RWPE1 (cell line): ENCODE measurements at regions not wholly inside any gene's neighbourhood (a gene's known extent, or its start where the extent isn't known, plus 50 kb on each side); places are given as distances from the start of the nearest gene placed in this dataset.
"Not testable (repeated sequence)": the region's sequence is repeated elsewhere in the genome, so short reads cannot be mapped to it uniquely, and the experiment has no call there.

Source experiments
- CTCF ChIA-PET: fragments of 350-600 bp; sonication (Branson Sonifier 250); formaldehyde crosslinking; extraction: SDS; loops from one replicate; lab custom pipeline; 2021; lab: Yijun Ruan, JAX
- POLR2A ChIA-PET: fragments of 400-600 bp; formaldehyde crosslinking; extraction: SDS; loops from one replicate; lab custom pipeline; 2020; ENCODE audit warnings: antibody characterized with exemption; ENCODE audit not compliant: low non-redundant PET; lab: Yijun Ruan, JAX
- DNase-seq: peaks from one replicate; pipeline ENCODE4 v3.0.0; 2012; ENCODE audit warnings: low spot score
- H3K27ac ChIP-seq: fragments of 450-650 bp; 2 replicates; pipeline ENCODE4 v1.5.1; 2017
- TF ChIP-seq, protein P1 (sequence below): fragments of 450-650 bp; conservative IDR thresholded peaks from 2 replicates; pipeline ENCODE4 v1.5.1; 2017; ENCODE audit warnings: low read depth, mild to moderate bottlenecking

DNA sequence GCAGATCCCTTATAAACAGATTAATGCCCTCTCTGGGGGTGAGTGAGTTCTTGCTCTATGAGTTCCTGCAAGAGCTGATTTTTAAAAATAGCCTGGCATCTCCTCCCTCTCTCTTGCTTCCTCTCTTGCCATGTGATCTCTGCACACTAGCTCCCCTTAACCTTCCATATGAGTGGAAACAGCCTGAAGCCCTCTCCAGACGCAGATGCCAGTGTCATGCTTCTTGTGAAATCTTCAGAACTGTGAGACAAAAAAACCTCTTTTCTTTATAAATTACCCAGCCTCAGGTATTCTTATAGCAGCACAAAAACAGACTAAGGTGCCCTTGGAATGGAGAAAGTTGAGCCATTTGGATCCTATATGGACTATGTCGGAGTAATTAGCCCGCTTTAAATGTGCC, 559.7 kb upstream of the CYLC2 start:
- CTCF ChIA-PET = interaction anchor here (0.6 kb wide), 1 partner anchor 26 kb away, joined by 3 read pairs; no protein-coding TSS in a partner anchor
- POLR2A ChIA-PET = no interaction called here
- no peak overlapping the region for H3K27ac ChIP-seq
- TF ChIP-seq, protein P1, sequence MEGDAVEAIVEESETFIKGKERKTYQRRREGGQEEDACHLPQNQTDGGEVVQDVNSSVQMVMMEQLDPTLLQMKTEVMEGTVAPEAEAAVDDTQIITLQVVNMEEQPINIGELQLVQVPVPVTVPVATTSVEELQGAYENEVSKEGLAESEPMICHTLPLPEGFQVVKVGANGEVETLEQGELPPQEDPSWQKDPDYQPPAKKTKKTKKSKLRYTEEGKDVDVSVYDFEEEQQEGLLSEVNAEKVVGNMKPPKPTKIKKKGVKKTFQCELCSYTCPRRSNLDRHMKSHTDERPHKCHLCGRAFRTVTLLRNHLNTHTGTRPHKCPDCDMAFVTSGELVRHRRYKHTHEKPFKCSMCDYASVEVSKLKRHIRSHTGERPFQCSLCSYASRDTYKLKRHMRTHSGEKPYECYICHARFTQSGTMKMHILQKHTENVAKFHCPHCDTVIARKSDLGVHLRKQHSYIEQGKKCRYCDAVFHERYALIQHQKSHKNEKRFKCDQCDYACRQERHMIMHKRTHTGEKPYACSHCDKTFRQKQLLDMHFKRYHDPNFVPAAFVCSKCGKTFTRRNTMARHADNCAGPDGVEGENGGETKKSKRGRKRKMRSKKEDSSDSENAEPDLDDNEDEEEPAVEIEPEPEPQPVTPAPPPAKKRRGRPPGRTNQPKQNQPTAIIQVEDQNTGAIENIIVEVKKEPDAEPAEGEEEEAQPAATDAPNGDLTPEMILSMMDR = no peak
- DNase-seq = no peak

DNA sequence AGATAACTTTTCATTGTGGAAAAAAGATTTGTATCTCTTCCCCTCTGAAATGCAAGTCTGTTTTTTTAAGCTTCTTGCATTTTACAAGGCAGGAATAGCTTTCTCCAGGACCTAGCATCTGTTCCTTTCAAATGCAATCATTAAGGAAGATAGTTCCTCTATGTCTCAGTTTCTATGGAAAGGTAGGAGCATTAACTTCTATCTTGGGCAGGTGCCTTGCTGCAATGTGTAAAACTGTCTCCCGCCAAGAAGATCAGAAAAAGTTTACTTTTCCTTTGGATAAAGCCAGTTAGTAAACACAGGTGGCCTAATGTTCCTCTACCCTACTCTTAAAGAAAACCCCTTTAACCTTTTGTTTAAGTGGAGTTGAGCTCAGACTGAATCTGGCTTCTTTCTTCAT, 560.6 kb upstream of the CYLC2 start:
- ChIA-PET CTCF (no interaction called here), POLR2A (no interaction called here)
- TF ChIP-seq, protein P1 = no peak
- no peak for DNase-seq
- H3K27ac ChIP-seq = no peak overlapping the region

DNA sequence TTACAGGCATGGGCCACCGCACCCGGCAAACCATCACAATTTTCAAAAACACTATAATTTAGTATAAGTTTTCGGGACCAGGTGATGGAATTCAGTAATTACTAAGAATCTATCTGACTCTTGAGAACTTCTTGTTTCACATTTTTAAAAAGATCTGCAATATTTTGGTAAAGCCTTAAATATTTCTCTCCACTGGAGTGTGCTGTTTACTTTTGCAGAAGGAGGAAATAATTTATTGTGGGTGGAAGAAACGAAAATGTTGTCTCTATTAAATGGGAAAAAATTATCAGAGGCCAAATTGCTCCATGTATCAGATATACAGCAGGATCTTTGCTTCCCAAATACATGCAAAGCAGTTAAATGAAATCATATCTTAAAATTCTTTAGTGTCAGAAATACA, 566.8 kb upstream of the CYLC2 start:
- POLR2A ChIA-PET = no interaction called here
- TF ChIP-seq, protein P1 = no peak; the same call in 1 of the 2 replicates
- H3K27ac ChIP-seq = no peak overlapping the region
- DNase-seq = no peak
- CTCF ChIA-PET = no interaction called here

DNA sequence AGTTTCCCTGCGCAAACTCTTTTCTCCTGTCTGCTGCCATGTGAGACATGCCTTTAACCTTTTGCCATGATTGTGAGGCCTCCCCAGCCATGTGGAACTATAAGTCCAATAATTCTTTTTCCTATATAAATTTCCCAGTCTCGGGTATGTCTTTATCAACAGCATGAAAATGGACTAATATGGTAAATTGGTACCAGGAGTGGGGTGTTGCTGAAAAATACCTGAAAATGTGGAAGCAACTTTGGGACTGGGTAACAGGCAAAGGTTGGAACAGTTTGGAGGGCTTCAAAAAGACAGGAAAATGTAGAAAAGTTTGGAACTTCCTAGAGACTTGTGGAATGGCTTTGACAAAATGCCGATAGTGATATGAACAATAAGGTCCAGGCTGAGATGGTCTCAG, 578.9 kb upstream of the CYLC2 start:
- CTCF ChIA-PET, POLR2A ChIA-PET, H3K27ac ChIP-seq, DNase-seq: not testable (repeated sequence)

DNA sequence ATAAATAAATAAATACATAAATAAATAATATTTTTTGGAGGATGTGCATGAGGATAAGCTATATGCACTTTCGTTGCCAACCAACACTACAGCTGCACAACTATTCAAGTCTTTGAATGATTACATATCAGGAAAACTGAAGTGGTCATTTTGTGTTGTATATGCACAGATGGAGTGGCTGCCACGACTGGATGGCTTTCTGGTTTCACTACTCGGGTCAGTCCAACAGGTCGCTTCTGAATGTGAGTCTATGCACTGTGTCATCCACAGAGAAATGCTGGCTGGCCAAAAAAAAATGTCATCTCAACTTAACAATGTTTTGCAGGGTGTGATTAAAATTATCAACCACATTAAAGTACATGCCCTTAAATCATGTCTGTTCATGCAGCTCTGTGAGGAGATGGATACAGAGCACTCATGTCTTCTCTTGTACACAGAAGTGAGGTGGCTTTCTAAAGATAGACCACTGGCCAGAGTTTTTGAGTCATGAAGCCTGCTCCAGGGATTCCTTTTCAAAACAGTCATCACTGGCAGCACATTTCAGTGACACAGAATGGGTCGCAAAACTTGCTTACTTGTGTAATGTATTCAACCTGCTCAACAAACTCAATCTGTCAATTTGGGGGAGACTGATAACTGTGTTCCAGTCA, 589.8 kb upstream of the CYLC2 start:
- no peak overlapping the region for H3K27ac ChIP-seq
- ChIA-PET POLR2A (no interaction called here), CTCF (no interaction called here)
- TF ChIP-seq, protein P1 = no peak
- no peak for DNase-seq

DNA sequence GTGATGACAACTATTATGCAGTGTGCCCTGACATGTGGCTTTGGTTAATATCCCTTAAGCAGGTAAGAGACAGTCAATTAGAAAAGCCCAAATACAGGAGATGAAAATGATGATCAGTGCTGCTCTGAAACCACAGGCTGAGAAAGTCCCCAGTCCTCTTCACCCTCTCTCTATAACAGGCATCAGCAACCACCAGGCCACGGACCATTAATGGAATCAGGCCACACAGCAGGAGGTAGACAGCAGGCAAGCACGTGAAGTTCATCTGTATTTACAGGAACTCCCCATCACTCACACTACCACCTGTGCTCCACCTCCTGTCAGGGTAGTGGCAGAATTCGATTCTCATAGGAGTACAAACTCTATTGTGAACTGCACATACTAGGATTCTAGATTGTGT, 591.6 kb upstream of the CYLC2 start:
- ChIA-PET CTCF (no interaction called here), POLR2A (no interaction called here)

DNA sequence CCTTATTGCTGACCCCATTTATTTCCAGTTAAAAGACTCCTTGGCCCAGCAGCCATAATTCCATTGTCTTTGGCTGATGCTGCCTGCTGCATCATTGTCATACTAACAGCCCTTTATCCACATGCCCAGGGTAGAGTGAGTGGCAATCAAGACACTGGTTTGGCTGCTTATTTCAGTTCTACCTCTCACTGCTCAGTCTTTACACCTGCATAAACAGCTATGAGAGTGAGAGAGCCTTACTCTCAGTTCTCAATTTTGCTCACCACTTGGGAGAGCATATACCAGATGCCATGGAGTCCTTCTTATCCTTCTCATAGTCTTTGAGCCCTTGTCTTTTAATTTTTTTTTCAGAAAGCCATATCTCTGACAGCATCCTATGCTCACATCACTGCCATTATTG, 596.9 kb upstream of the CYLC2 start:
- CTCF ChIA-PET = no interaction called here
- no peak for DNase-seq
- no peak overlapping the region for H3K27ac ChIP-seq
- POLR2A ChIA-PET = no interaction called here
- TF ChIP-seq, protein P1 = no peak

More for the DNA sequence above, 591.6 kb upstream of the CYLC2 start:
- TF ChIP-seq, protein P1 = no peak
- DNase-seq = no peak
- no peak overlapping the region for H3K27ac ChIP-seq

DNA sequence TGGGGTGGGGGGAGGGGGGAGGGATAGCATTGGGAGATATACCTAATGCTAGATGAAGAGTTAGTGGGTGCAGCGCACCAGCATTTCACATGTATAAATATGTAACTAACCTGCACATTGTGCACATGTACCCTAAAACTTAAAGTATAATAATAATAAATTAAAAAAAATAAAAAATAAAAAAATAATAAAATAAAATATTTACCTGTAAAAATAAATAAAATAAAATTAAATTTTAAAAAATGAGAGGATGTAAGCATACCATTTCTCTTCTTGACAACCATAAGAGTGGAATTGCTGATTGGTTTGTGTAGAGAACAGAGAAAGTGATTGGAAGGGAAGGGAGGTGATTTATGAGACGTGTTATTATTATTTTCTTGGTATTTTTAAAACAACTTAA, 609.5 kb upstream of the CYLC2 start:
- CTCF ChIA-PET = interaction anchor here (0.6 kb wide), 1 partner anchor 1161 kb away, joined by 3 read pairs; no protein-coding TSS in a partner anchor
- POLR2A ChIA-PET, DNase-seq, H3K27ac ChIP-seq: not testable (repeated sequence)
